ENCODE measurements at regions not wholly inside any gene's neighbourhood (a gene's known extent, or its start where the extent isn't known, plus 50 kb on each side); places are given as distances from the start of the nearest gene placed in this dataset.

GRCh38 chr3:81242871-81243270, 518.6 kb downstream of the GBE1 start:
- TF ChIP-seq CTCF (IDR thresholded peaks at IDR 0.05; ENCODE audit: low read depth, low read length, missing input control): peak; percentile 54
- no peak for TF ChIP-seq JUND (IDR thresholded peaks at IDR 0.05)
- TF ChIP-seq RAD21 (IDR thresholded peaks at IDR 0.05): peak; percentile 76 to 83
- Histone ChIP-seq H3K36me3 (ENCODE audit: control insufficient read depth in 4 of 4, insufficient read depth in 3 of 4, low read depth in 1 of 4, low read length in 3 of 4) (no peaks in the 10 kb centered on the region), H3K27me3 (ENCODE audit: control insufficient read depth in 4 of 4, insufficient read depth in 4 of 4, low read length in 3 of 4) (no peaks in the 10 kb centered on the region), H3K9ac (ENCODE audit: low read depth in 1 of 2, low read length in 2 of 2) (no peak overlapping the region), H3K27ac (ENCODE audit: low read depth in 1 of 2, low read length in 2 of 2) (no peak overlapping the region), H3K4me3 (ENCODE audit: low read depth in 1 of 3, low read length in 3 of 3) (no peak overlapping the region), H3K4me1 (ENCODE audit: control insufficient read depth in 4 of 4, insufficient read depth in 4 of 4, low read length in 3 of 4) (no peaks in the 10 kb centered on the region), H3K9me3 (ENCODE audit: control insufficient read depth in 4 of 4, low read length in 3 of 4) (no peaks in the 10 kb centered on the region)
- DNase-seq (ENCODE audit: low spot score): no peak
- WGBS: 13% methylated on average over 1 of the region's 1 CpG

GRCh38 chr3:81237181-81237580, 524.3 kb downstream of the GBE1 start:
- WGBS: 90% methylated on average over 1 of the region's 1 CpG
- Histone ChIP-seq H3K27me3 (ENCODE audit: control insufficient read depth in 4 of 4, insufficient read depth in 4 of 4, low read length in 3 of 4) (no peaks in the 10 kb centered on the region), H3K27ac (ENCODE audit: low read depth in 1 of 2, low read length in 2 of 2) (no peak overlapping the region), H3K4me1 (ENCODE audit: control insufficient read depth in 4 of 4, insufficient read depth in 4 of 4, low read length in 3 of 4) (no peaks in the 10 kb centered on the region), H3K36me3 (ENCODE audit: control insufficient read depth in 4 of 4, insufficient read depth in 3 of 4, low read depth in 1 of 4, low read length in 3 of 4) (no peaks in the 10 kb centered on the region), H3K9me3 (ENCODE audit: control insufficient read depth in 4 of 4, low read length in 3 of 4) (no peaks in the 10 kb centered on the region), H3K4me3 (ENCODE audit: low read depth in 1 of 3, low read length in 3 of 3) (no peak overlapping the region), H3K9ac (ENCODE audit: low read depth in 1 of 2, low read length in 2 of 2) (no peak overlapping the region)
- no peak for DNase-seq (ENCODE audit: low spot score)
- TF ChIP-seq FOXA1 (IDR thresholded peaks at IDR 0.05) (no peak), JUND (IDR thresholded peaks at IDR 0.05) (no peak), HNF4A (conservative IDR thresholded peaks at IDR 0.05) (no peak), GABPA (IDR thresholded peaks at IDR 0.05 in 1 of 2, conservative IDR thresholded peaks at IDR 0.05 in 1 of 2) (no peak), EGR1 (IDR thresholded peaks at IDR 0.05; ENCODE audit: low read depth in 2 of 2) (no peak), HNF4G (IDR thresholded peaks at IDR 0.05) (no peak), ATF3 (IDR thresholded peaks at IDR 0.05) (no peak), YY1 (IDR thresholded peaks at IDR 0.05) (no peak), REST (IDR thresholded peaks at IDR 0.05) (no peak), NR2F2 (IDR thresholded peaks at IDR 0.05) (no peak), RAD21 (IDR thresholded peaks at IDR 0.05) (no peak), MAX (IDR thresholded peaks at IDR 0.05) (no peak), FOXA2 (IDR thresholded peaks at IDR 0.05) (no peak), SP1 (IDR thresholded peaks at IDR 0.05) (no peak), RXRA (IDR thresholded peaks at IDR 0.05) (no peak), TAF1 (conservative IDR thresholded peaks at IDR 0.05) (no peak), ZBTB33 (IDR thresholded peaks at IDR 0.05) (no peak), CTCF (IDR thresholded peaks at IDR 0.05; ENCODE audit: low read depth, low read length, missing input control) (no peak)
